ENCODE measurements at regions not wholly inside any gene's neighbourhood (a gene's known extent, or its start where the extent isn't known, plus 50 kb on each side); places are given as distances from the start of the nearest gene placed in this dataset.

- TF ChIP-seq FOXM1 (IDR thresholded peaks at IDR 0.05; ENCODE audit: borderline replicate concordance) (no peak), ARNT (IDR thresholded peaks at IDR 0.05) (no peak), ELF4 (IDR thresholded peaks at IDR 0.05) (no peak), ZNF384 (IDR thresholded peaks at IDR 0.05) (no peak), TARDBP (IDR thresholded peaks at IDR 0.05) (no peak), BHLHE40 (IDR thresholded peaks at IDR 0.05; ENCODE audit: borderline replicate concordance) (no peak), PKNOX1 (IDR thresholded peaks at IDR 0.05) (no peak), FOXA1 (IDR thresholded peaks at IDR 0.05) (no peak)
Measured at GRCh38 chr2:76445880-76446279, 735.2 kb upstream of the GCFC2 start.
